Type B pancreatic cell (in vitro differentiated cells): ENCODE measurements at regions not wholly inside any gene's neighbourhood (a gene's known extent, or its start where the extent isn't known, plus 50 kb on each side); places are given as distances from the start of the nearest gene placed in this dataset.

Experiments
- DNase-seq: peaks from one replicate; pipeline ENCODE4 v3.0.0; 2021; ENCODE audit warnings: mixed read lengths; ENCODE audit not compliant: unreplicated experiment; ENCODE audit errors: extremely low spot score
- H3K27ac Mint-ChIP-seq: 2 replicates; pipeline ENCODE4 v1.8.0; 2021; ENCODE audit warnings: mild to moderate bottlenecking, mixed read lengths
- H3K27me3 Mint-ChIP-seq: 2 replicates; pipeline ENCODE4 v1.8.0; 2021; ENCODE audit warnings: mixed read lengths
- H3K36me3 Mint-ChIP-seq: 2 replicates; pipeline ENCODE4 v1.8.0; 2021; ENCODE audit warnings: mixed read lengths
- H3K4me1 Mint-ChIP-seq: one replicate; pipeline ENCODE4 v1.8.0; 2021; ENCODE audit warnings: mixed read lengths; ENCODE audit not compliant: unreplicated experiment
- H3K4me3 Mint-ChIP-seq: 2 replicates; pipeline ENCODE4 v1.8.0; 2021; ENCODE audit warnings: mild to moderate bottlenecking, mixed read lengths
- H3K9me3 Mint-ChIP-seq: 2 replicates; pipeline ENCODE4 v1.8.0; 2021; ENCODE audit warnings: mixed read lengths
- TF ChIP-seq, protein P1 (sequence below): fragments of 200-600 bp; sonication (generic); conservative IDR thresholded peaks from 2 replicates; pipeline ENCODE4 v1.5.0; 2021; ENCODE audit warnings: antibody characterized with exemption, mild to moderate bottlenecking

- Mint-ChIP-seq H3K4me3 (no peak overlapping the region), H3K4me1 (peaks cover 5% of the 10 kb centered on the region), H3K9me3 (no peaks in the 10 kb centered on the region), H3K36me3 (no peaks in the 10 kb centered on the region), H3K27ac (no peak overlapping the region), H3K27me3 (no peaks in the 10 kb centered on the region)
- TF ChIP-seq, protein P1, sequence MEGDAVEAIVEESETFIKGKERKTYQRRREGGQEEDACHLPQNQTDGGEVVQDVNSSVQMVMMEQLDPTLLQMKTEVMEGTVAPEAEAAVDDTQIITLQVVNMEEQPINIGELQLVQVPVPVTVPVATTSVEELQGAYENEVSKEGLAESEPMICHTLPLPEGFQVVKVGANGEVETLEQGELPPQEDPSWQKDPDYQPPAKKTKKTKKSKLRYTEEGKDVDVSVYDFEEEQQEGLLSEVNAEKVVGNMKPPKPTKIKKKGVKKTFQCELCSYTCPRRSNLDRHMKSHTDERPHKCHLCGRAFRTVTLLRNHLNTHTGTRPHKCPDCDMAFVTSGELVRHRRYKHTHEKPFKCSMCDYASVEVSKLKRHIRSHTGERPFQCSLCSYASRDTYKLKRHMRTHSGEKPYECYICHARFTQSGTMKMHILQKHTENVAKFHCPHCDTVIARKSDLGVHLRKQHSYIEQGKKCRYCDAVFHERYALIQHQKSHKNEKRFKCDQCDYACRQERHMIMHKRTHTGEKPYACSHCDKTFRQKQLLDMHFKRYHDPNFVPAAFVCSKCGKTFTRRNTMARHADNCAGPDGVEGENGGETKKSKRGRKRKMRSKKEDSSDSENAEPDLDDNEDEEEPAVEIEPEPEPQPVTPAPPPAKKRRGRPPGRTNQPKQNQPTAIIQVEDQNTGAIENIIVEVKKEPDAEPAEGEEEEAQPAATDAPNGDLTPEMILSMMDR = no peak
- DNase-seq = no peak
Observed at GRCh38 chr5:33257807-33258429, 182.8 kb upstream of the TARS1 start.

- no peak for DNase-seq
- H3K4me3 Mint-ChIP-seq = no peak overlapping the region
- peaks cover 5% of the 10 kb centered on the region for H3K4me1 Mint-ChIP-seq
- H3K27ac Mint-ChIP-seq = no peak overlapping the region
- TF ChIP-seq, protein P1 = no peak
- no peaks in the 10 kb centered on the region for H3K36me3 Mint-ChIP-seq
- H3K27me3 Mint-ChIP-seq = no peaks in the 10 kb centered on the region
- peaks cover 3% of the 10 kb centered on the region for H3K9me3 Mint-ChIP-seq
Observed at GRCh38 chr5:33258553-33258952, 182.2 kb upstream of the TARS1 start.

DNA sequence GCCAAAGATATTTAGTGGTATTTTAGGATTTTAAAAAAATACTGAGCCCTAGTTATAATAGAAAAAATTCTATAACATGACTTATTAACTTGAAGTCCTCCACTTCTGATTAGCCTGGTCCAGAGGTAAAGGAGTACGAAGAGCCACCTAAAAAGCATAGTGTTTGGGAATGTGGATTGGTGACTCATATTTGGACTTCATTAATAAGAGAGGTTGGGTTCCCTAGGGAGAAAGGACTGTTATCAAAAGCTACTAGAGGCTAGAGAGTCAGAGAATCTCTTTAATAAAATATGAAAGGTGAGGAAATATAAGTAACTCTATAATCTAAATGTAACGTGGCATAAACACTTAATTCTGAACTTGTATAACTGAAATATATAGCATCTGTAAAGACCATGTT lies 180.7 kb upstream of the TARS1 start:
- no peak overlapping the region for H3K27ac Mint-ChIP-seq
- no peaks in the 10 kb centered on the region for H3K27me3 Mint-ChIP-seq
- H3K9me3 Mint-ChIP-seq = peaks cover 14% of the 10 kb centered on the region
- H3K36me3 Mint-ChIP-seq = peaks cover 3% of the 10 kb centered on the region
- DNase-seq = no peak
- H3K4me3 Mint-ChIP-seq = no peak overlapping the region
- TF ChIP-seq, protein P1 = no peak
- H3K4me1 Mint-ChIP-seq = peaks cover 5% of the 10 kb centered on the region

GRCh38 chr5:33261305-33261704 lies 179.5 kb upstream of the TARS1 start:
- no peaks in the 10 kb centered on the region for H3K27me3 Mint-ChIP-seq
- peaks cover 5% of the 10 kb centered on the region for H3K4me1 Mint-ChIP-seq
- TF ChIP-seq, protein P1 = no peak
- peaks cover 3% of the 10 kb centered on the region for H3K36me3 Mint-ChIP-seq
- no peak for DNase-seq
- H3K27ac Mint-ChIP-seq = no peak overlapping the region
- no peak overlapping the region for H3K4me3 Mint-ChIP-seq
- peaks cover 14% of the 10 kb centered on the region for H3K9me3 Mint-ChIP-seq

DNA sequence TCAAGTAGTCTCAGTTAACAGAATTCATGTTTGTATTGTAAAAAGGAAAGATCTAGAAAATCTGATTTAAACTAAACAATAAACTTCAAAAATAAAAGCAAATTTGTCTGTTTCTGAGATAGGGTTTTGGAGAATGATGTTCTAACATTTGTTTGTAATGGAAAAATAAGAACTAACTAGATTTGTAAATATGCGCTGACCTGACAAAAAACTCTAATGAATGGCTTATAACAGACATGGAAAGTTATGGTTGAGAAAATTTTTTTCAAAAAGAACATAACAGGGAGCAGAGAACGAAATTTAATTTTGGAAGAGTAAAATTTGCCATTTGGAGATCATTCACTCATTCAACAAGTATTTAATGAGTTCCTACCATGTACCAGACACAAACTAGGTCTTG lies 179.0 kb upstream of the TARS1 start:
- Mint-ChIP-seq H3K4me3 (no peak overlapping the region), H3K27me3 (no peaks in the 10 kb centered on the region), H3K9me3 (peaks cover 14% of the 10 kb centered on the region), H3K27ac (no peak overlapping the region), H3K4me1 (peaks cover 5% of the 10 kb centered on the region), H3K36me3 (peaks cover 3% of the 10 kb centered on the region)
- TF ChIP-seq, protein P1 = no peak
- DNase-seq = no peak

GRCh38 chr5:33267801-33268200 lies 173.0 kb upstream of the TARS1 start:
- Mint-ChIP-seq H3K4me1 (no peaks in the 10 kb centered on the region), H3K4me3 (no peak overlapping the region)

More at GRCh38 chr5:33267801-33268200, 173.0 kb upstream of the TARS1 start:
- no peak overlapping the region for H3K27ac Mint-ChIP-seq
- peaks cover 14% of the 10 kb centered on the region for H3K9me3 Mint-ChIP-seq
- H3K27me3 Mint-ChIP-seq = no peaks in the 10 kb centered on the region
- DNase-seq = no peak
- TF ChIP-seq, protein P1 = no peak
- H3K36me3 Mint-ChIP-seq = peaks cover 3% of the 10 kb centered on the region
